GM19238 (cell line): ENCODE measurements at regions not wholly inside any gene's neighbourhood (a gene's known extent, or its start where the extent isn't known, plus 50 kb on each side); places are given as distances from the start of the nearest gene placed in this dataset.
A peak's percentile ranks its signal among the peaks of the same experiment; 100 is the strongest.

ENCODE experiments used
- DNase-seq: peaks from one replicate; pipeline ENCODE4 v3.0.0; 2011; ENCODE audit warnings: low spot score; ENCODE audit not compliant: insufficient read length

DNA sequence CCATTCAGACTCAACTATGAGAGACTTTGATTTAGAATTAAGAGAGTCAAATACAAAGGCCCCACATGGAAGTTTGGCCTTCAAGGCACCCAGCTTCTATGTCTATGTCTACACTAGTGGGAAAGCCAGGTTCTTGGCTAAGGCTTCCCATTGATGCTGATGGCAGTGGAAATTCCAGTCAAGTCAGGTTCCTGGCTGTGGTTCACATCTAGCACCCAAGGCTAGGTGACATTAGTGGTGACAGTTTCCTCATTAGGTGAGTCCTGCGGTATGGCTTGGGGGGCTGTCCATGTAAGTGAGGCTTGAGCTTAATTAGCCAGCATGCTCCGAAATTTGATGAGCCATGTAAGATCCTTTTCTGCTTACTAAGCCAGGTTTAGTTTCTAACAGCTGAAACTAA lies 460.9 kb downstream of the RMST start:
- no peak for DNase-seq

DNA sequence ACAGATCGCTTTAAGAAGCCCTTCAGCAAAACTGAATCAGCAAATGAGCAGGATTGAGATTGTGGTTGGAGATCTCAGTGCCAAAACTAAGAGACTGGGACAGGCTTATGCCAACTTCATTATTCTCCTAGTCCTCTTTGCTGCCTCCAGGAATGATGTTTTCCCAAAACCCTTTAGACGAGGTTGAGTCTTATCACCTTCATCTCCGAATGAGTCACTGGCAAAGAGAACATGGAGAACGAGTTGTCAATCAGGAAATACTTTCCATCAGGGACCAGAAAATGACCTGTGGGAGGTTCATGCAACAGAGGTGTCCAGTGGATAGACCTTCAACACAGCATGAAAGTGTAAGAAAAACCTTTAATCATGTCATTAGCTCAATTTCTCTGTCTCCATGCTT lies 461.5 kb downstream of the RMST start:
- no peak for DNase-seq

DNA sequence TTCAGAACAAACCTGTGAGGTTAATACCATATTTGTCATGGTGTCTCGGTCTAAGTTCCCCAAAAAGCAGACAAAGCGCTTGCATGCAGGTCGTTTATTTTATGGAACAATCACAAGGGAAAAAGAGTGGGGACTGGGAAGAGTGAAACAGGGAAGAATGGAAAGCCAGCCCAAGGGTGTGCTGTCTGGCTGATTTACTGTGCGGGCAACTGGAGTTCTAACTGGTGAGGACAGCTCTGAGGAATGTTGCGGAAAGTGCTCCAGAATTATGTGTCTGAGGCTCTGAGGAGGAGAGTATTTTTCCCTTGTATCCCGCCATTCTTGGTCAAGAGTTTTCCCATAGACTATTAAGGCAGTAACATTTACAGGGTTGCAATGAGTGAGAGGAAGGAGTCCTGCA lies 465.4 kb downstream of the RMST start:
- DNase-seq = no peak

DNA sequence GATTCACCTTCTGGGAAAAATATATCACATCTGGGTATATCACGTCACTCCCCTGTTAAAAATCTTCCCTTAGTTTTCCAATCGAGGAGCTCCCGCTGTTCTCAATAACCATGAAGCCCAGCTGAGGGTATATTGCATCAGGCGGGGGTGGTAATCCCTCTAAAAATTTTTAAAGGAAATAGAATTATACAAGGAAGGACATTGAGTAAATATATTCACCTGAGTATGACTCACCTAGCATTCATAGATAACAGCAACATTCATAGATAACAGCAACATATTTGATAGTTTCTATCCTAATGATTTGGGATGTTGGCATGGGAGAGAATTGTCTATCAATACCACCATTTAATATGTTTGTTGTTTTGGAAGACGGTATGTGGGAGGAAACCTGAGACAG lies 473.6 kb downstream of the RMST start:
- no peak for DNase-seq

DNA sequence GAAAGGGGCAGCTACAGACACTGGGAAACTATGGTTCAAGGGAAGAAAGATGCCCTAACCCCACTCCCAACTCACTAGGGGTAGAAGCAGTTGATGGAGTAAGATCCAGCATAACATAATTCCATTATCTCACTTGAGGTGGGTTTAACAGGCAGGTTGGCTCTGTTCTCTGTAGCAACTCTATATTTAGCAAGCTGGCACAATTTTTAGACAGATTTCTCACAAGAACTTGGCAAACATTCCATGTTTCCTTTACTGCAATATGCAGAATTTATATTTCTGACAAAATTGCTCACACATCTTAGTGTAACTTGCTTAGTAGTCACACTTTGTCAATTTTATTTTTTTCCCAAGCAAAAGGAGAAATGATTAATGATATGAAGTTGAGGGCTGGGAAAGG lies 475.4 kb downstream of the RMST start:
- DNase-seq = no peak

DNA sequence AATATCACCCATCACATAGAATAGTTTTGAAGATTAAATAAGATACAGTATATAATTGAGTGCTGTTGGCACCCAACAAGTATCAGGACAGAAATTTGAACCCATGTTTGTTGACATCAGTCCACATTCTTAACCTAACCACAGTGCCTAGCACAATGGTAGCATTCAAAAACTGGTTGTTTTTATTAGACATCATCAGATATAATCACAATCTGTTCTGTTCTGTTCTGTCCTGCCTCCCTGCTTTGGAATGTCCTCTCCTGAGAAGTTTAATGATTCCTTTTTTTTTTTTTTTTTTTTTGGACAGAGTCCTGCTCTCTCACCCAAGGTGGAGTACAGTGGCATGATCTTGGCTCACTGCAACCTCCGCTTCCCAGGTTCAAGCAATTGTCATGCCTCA lies 476.6 kb downstream of the RMST start:
- no peak for DNase-seq

DNA sequence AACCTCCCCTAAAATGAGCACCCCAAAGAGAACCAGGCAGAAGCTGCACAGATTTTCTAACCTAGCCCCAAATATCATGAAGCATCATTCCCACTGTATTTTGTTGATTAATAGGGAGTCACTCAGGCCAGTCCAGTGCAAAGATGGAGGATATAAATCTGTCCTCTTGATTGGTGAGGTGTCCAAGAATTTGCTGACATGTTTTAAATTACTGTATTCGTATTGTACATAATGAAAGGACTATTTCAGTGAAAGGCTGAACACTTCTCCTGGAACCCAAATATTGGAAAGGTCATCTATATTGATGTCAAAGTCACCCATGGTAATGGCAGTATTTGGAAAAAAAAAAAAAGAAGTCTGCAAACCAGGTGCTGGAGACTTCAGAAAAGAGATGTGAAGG lies 477.5 kb downstream of the RMST start:
- DNase-seq = no peak

DNA sequence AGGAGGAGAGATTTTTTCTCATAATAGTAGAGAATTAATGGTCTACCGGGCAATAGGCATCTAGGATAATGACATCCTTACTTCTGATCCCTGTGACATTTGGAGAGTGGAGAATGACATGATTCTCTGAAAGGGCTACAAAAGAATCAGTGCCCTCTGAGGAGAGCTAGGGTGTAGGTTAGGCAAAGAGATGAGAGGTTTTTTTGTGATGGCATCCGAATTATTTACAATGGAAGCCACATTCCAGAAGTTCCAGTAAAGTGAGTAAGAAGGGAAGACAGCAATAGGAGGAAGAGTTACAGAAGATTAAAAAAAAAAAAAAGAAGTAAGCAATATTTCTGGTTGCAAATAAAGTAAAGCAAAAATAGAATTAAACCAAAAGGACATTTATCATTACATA lies 478.0 kb downstream of the RMST start:
- DNase-seq = no peak

DNA sequence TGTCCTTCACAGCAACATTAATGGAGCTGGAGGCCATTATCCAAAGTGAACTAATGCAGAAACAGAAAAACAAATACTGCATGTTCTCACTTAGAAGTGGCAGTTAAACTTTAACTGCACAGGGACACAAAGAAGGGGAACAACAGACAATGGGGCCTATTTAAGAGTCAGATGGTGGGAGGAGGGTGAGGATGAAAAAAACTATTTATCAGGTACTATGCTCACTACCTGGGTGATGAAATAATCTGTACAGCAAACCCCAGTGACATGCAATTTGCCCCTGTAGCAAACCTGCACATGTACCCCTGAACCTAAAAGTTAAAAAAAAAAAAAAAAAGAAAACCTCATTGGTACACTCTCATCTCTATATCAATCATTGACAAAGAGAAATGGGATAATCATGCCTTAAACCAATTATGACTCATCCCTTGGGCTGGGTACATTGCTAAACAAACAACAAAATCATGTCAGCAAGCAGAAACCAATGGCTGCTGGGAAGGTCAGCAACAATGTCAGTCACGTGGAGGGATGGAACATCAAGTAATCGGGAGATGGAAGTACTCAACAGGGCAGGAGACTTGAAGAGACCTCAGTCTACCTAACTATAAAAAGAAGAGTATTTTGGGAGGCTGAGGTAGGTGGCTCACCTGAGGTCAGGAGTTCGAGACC lies 479.2 kb downstream of the RMST start:
- no peak for DNase-seq

DNA sequence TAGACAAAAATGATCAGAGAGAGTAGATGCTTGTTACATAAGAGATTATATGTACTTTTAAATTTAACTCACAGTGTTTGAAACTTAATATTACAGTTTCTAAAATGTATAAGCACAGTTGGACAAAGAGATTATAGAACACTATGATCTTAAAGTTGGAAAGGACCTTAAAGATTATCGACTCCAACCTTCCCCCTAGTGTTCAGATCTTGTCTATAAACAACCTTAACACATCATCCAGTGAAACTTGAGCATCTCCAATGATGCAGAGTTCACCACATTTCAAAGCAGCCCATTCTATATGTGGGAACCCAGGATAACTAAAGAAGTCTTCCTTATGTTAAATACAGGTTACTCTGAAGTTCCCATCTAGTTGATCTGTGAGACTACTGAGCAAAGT lies 480.8 kb downstream of the RMST start:
- DNase-seq = no peak

DNA sequence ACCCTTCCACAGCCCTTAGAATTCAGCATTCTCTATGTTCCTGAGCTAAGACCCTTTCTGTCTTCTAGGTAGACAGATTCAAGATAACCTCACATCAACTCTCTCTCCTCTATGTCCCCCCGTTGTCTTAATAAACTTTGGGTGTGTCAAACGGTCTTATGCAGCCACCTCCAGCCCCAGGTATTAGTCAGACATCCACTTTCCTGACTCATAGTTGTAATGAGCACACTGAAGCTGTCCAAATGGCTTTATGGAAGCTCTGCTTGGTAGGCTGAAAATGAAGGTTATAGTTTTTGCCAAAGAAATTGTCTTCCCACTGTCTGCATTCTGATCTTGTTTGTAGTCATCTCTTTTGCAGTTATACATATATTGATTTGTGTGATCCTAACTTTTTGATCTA lies 482.0 kb downstream of the RMST start:
- no peak for DNase-seq

DNA sequence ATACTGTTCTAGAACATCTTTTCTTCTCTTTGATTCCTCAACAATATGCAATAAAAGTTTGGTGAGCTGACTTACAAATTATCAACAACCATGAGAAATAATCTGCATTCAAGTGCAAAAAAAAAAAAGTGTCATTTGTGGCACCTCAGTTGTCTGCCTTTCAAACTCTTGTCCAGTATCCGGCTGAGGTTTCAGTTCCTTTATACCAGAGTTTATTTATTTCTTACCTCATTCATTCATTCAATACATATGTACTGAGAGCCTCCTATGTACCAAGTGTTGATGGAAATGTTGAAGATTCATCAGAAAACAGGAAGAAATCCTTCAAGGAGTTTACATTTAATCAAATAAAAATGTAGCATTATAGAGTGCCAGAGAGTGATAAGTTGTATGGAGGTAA lies 484.1 kb downstream of the RMST start:
- DNase-seq = no peak

DNA sequence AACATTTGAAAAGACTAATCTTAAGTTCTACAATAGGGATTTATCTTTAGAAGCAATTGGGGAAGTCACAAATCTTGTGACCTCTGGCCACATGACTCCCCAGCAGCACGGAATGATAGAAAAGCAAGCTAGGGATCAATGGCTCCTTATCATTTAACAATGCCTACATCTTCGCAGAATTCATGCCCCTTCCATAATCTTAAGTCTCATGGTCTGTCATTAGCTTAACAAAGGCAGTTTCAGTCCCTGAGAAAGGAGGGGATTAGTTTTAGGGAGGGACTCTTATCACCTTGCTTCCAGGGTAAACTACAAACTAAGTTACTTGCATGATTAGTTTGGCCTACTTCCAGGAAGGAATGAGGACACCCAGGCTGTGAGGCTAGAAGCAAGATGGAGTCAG lies 486.0 kb downstream of the RMST start:
- DNase-seq = no peak

DNA sequence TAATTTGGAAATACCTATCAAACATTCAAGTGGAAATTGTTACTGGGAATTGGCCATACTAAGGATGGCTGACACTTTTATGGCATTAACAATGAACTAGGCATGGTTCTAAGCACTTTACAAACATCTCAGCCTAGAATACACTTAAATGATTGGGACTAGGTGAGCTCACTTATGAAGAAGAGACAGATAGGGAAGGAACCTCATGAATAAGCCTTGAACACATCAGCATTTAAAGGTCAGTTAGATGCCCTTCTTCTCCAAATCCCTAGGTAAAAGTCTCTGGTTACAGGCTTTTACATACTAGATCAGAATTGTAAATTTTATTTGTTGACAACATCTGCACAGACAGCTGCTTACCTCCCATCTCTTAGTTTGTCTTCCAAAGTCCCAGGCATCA lies 488.6 kb downstream of the RMST start:
- no peak for DNase-seq

DNA sequence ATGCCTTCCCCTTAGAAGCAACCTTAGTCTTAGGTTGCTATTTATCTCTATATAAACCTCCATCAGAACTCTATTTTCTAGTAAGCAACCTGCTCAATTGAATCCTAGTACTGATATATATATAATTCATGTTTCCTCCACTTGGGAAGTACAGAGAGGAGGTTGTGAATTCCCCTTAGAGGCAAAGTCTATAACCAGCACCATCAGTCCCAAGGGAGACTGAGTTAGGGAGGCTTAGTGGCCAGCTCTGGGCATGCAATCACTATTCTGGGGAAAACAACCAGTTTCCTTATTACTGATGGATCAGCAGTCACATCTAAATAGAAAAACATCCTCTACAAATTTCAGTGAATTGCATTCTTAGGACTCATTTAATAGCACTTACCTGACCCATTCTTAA lies 489.1 kb downstream of the RMST start:
- DNase-seq = no peak

DNA sequence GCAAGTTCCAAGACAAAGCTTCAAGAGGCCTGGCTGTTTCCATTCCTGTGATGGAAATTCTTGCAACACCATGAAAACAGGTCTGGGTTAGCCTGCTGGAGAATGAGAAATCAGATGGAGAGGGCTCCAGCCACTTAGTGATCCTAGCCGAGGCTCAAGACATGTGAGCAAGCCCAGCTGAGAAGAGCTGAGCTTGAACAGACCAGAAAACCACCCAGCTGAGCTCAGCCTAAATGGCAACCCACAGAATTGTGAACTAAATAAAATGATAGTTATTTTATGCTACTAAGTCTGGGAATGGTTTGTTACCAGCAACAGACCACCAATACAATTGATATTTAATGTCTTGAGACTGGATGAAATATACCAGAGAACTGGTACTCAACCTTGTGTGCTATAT lies 494.5 kb downstream of the RMST start:
- no peak for DNase-seq

DNA sequence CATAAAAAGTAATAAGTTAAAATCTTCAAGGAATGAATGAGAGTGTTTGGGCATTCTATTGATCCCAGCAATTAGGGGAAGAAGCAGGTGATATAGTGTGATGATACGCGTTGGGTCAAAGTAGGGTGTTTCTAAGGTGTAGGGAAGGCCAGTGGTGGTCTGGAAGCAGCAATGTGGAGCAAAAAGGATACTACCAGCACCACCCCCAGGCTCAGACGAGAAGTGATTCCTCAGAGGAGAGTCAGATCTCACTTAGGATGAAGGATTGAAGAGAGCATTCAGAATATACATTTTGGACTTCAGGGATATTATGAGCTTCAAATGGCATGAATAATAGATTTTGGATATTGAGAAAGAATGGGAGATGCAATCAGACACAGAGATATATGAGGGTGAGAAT lies 497.6 kb downstream of the RMST start:
- DNase-seq = no peak

DNA sequence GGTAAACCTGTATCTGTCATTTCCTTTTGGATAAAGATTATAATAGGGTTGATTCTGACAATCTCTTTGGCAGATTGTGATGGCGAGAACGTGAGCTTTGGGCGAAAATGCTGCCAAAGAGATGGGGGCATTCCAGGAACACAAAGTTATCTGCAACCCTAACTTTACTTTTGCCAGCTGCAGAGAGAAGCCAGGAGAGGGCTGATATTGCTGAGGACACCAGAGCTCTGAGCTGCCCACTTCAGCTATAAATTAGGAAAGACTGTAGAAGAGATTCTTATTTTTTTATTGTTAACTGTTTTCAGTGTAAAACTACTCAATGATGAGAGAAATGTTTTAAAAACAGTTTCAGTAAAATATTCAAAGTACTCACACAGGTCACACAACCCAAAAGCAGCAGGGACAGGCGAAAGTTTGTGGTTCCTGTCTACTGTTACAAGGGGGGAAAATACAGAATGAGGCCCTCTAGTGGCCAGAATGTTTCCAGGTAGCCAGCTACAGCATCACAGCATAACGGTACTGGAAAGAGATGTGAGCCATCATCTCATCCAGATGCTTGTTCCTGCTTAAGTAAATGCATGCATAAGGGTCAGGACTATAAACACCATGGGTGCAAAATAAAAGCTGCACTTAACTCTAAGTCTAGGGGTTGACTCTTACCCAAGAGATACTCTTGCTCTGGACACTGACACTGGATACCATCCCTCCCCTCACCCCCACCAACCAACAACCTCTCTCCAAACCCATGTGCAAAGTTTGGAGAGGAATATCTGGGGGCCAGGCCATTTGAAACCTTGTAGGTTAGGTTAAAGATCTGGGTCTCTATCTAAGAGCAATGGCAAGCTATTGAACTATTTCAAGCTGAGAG lies 498.4 kb downstream of the RMST start:
- peak; percentile 4 for DNase-seq

DNA sequence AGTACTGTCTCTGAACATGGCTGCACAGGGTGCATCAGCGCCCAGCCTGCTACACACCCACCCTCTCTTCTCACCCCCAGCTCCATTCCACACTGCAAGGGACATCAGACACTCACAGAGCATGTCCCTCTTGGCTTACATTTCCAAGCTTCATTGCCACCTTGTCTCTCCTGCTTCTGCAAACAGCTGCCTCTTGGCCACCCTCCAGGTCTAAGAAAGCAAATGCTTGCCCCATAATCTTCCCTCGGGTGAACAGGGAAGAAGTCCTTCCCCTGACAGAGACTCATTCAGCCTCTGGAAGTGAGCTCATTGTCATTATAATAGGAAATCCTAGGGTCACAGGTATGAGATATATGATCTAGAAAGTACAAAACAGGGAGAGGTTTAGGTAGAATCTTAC lies 505.2 kb downstream of the RMST start:
- no peak for DNase-seq

DNA sequence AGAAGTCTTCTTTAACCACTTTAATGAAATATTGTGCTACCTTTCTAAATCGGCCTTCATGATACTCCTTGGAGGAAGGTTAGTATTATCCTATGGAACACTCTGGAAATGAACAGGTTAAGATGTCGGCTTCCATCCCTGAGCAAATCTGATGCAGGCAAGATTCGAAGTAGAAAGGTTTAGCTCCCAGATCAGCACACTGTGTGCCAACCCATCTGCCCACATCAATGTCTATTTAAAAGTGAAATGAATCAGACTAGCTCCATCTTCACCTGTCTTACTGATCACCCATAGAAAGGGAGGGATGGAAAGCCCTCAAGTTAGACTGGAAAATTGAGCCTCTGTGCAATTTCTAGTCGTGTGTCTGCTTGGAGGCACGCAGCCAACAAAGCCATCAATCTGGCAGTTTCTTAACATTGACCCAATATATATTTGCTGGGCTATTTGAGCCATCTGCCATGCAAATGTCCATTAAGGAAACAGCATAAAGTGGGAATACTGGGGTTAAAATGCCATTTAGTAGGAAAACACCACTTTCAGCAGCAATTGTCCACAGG lies 506.1 kb downstream of the RMST start:
- no peak for DNase-seq

DNA sequence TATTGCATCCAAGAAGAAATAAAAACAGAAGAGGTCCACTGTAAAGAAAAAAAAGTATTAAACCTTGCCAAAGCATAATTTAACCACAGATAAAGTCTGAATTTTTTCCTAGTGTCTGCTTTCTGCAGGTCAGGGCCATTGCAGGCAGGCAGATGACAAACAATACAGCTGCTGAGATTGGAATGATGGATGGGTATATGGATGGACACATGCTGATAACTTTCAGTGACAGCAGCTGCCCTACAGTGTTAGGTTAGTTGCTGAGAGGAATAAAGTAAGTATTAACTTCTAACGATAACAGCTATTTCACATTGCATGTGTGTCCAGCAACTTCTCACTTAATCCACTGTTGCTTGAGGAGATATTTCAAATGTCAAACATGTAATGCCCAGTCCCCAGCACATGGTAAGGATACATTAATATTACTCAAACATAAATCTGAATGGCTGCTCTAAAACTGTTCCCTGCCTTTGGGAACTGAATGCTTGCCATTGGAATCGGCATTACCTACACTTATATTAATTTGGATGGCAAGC lies 515.3 kb downstream of the RMST start:
- DNase-seq = no peak

DNA sequence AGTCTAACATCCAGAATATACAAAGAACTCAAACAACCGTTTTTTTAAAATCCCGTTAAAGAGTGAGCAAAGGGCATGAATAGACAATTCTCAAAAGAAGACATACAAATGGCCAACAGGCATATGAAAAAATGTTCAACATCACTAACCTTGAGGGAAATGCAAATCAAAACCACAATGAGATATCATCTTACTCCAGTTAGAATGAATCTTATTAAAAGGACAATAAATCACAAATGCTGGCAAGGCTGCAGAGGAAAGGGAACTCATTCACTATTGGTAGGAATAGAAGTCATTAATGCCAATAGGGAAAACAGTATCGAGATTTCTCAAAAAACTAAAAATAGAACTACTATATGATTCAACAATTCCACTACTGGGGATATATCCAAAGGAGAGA lies 520.1 kb downstream of the RMST start:
- no peak for DNase-seq

DNA sequence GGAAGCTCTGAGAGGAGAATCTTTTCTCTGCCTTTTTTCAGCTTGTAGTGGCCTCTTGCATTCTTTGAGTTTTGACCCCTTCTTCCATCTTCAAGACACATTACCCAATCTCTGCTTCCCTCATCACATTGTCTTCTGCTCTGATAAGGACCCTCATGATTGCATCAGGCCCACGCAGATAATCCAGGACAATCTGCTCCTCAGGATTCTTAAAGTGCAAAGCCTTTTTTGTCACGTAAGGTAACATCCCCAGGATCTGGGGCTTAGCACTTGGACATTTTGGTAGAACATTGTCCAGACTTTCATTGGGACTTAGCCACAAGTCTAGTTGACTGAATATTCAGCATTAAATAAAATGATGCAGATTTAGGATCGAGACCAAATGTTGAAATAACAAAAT lies 521.2 kb downstream of the RMST start:
- DNase-seq = no peak
